ENCODE measurements at regions not wholly inside any gene's neighbourhood (a gene's known extent, or its start where the extent isn't known, plus 50 kb on each side); places are given as distances from the start of the nearest gene placed in this dataset.
"Not testable (repeated sequence)": the region's sequence is repeated elsewhere in the genome, so short reads cannot be mapped to it uniquely, and the experiment has no call there.

DNA sequence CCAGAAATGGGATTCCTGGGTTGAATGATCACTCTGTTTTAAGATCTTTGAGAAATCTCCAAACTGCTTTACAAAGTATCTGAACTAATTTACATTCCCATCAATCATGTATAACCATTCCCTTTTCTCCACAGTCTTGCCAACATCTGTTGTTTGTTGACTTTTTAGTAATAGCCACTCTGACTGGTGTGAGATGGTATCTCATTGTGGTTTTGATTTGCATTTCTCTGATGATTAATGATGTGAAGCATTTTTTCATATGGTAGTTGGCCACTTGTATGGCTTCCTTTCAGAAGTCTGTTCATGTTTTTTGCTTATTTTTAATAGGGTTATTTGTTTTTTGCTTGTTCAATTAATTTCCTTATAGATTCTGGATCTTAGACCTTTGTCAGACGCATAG lies 211.8 kb upstream of the AVPR1A start:
- Histone ChIP-seq H3K27ac (no peak overlapping the region), H3K27me3 (replicated peaks) (no peaks in the 10 kb centered on the region), H3K36me3 (replicated peaks) (no peaks in the 10 kb centered on the region), H3K4me3 (ENCODE audit: low read depth, low read length) (no peak overlapping the region)
- in situ Hi-C loops (cut with HindIII; ENCODE audit: low pct_ligation_motif_present, low sequenced_read_pairs) = no loop called here
- peak; percentile 32 for DNase-seq
- no peak for TF ChIP-seq CTCF (IDR thresholded peaks at IDR 0.05; ENCODE audit: low read depth, low read length, missing control alignments)

GRCh38 chr12:63362166-63362565 lies 211.2 kb upstream of the AVPR1A start:
- Histone ChIP-seq H3K36me3 (replicated peaks) (no peaks in the 10 kb centered on the region), H3K27me3 (replicated peaks) (no peaks in the 10 kb centered on the region), H3K4me3 (ENCODE audit: low read depth, low read length) (no peak overlapping the region), H3K27ac (no peak overlapping the region)
- DNase-seq = no peak
- no peak for TF ChIP-seq CTCF (IDR thresholded peaks at IDR 0.05; ENCODE audit: low read depth, low read length, missing control alignments)
- in situ Hi-C loops (cut with HindIII; ENCODE audit: low pct_ligation_motif_present, low sequenced_read_pairs) = no loop called here

GRCh38 chr12:63354969-63355368 lies 204.0 kb upstream of the AVPR1A start:
- Histone ChIP-seq H3K4me3 (ENCODE audit: low read depth, low read length) (no peak overlapping the region), H3K27me3 (replicated peaks) (no peaks in the 10 kb centered on the region), H3K27ac (no peak overlapping the region), H3K36me3 (replicated peaks) (no peaks in the 10 kb centered on the region)
- no peak for TF ChIP-seq CTCF (IDR thresholded peaks at IDR 0.05; ENCODE audit: low read depth, low read length, missing control alignments)
- DNase-seq = no peak
- in situ Hi-C loops (cut with HindIII; ENCODE audit: low pct_ligation_motif_present, low sequenced_read_pairs) = no loop called here

DNA sequence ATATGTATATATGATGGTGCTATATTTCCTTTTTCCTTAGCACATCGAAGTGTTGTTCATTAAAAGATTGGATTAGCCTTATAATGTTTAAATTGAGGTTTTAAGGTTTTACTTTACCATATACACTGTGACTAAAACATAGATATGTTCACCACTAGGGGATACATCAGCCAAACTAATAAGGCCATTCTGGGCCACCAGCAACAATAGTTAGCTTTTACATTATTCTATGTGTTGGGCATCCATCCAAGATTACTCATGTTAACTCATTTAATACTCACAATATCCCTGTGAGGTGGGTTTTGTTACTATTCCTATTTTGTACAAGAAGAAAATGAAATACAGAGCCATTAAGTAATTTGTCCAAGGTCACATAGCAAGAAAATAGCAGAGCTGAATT lies 202.6 kb upstream of the AVPR1A start:
- peak; percentile 29 for TF ChIP-seq CTCF (IDR thresholded peaks at IDR 0.05; ENCODE audit: low read depth, low read length, missing control alignments)
- Histone ChIP-seq H3K36me3 (replicated peaks) (no peaks in the 10 kb centered on the region), H3K27ac (no peak overlapping the region), H3K4me3 (ENCODE audit: low read depth, low read length) (no peak overlapping the region), H3K27me3 (replicated peaks) (no peaks in the 10 kb centered on the region)
- in situ Hi-C loops (cut with HindIII; ENCODE audit: low pct_ligation_motif_present, low sequenced_read_pairs) = no loop called here
- peak; percentile 56 for DNase-seq

DNA sequence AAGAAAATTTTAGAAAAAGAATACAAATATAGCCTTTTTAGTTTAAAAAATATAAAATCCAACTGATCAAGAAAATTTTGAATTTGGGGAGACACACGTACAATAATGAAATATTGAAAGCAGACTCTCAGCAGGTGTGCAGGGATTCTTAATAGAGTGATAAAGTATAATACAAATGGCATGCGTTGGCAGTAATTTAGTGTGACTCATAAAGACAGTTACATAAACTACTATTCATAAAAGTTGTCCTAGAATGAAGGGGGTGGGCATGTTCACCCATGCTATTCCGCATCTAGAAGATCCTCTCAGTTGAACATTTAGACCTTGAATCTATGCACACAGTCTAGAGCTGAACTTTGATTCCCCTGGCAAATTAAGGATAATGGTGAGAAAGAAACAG lies 200.4 kb upstream of the AVPR1A start:
- in situ Hi-C loops (cut with HindIII; ENCODE audit: low pct_ligation_motif_present, low sequenced_read_pairs) = no loop called here
- Histone ChIP-seq H3K36me3 (replicated peaks) (no peaks in the 10 kb centered on the region), H3K27me3 (replicated peaks) (no peaks in the 10 kb centered on the region), H3K27ac (no peak overlapping the region), H3K4me3 (ENCODE audit: low read depth, low read length) (no peak overlapping the region)
- no peak for DNase-seq
- no peak for TF ChIP-seq CTCF (IDR thresholded peaks at IDR 0.05; ENCODE audit: low read depth, low read length, missing control alignments)

DNA sequence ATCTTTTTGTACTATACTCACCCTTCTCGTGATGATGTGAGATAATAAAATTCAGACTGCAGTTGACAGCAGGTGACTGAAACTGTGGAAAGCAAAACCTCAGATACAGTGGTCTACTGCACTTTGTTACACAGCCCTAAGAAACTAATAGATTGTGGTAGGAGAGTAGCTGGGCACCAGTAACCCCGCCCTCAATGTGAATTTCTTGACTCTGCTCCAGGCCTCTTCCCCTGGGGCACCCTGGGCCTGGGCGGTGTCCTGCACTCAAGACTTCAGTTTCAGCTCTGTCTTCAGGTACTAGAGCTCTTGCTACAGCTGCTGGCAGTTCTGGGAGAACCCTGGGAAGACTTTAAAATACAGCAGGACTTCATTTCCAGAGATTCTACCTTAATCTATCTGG lies 197.6 kb upstream of the AVPR1A start:
- H3K36me3 ChIP-seq (replicated peaks) = no peaks in the 10 kb centered on the region
- H3K27ac ChIP-seq = no peak overlapping the region
- no peak for DNase-seq
- no peak overlapping the region for H3K4me3 ChIP-seq (ENCODE audit: low read depth, low read length)
- no peaks in the 10 kb centered on the region for H3K27me3 ChIP-seq (replicated peaks)
- TF ChIP-seq CTCF (IDR thresholded peaks at IDR 0.05; ENCODE audit: low read depth, low read length, missing control alignments) = no peak
- in situ Hi-C loops (cut with HindIII; ENCODE audit: low pct_ligation_motif_present, low sequenced_read_pairs) = no loop called here

DNA sequence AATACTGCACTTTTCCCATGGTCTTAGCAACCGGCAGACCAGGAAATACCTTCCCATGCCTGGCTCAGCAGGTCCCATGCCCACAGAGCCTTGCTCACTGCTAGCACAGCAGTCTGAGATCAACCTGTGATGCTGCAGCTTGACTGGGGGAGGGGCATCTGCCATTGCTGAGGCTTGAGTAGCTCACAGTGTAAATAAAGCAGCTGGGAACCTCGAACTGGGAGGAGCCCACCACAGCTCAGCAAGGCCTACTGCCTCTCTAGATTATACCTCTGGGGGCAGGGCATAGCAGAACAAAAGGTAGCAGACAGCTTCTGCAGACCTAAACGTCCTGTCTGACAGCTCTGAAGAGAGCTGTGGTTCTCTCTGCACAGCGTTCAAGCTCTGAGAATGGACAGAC lies 186.2 kb upstream of the AVPR1A start:
- H3K27ac ChIP-seq; H3K36me3 ChIP-seq (replicated peaks); H3K4me3 ChIP-seq (ENCODE audit: low read depth, low read length); H3K27me3 ChIP-seq (replicated peaks); in situ Hi-C loops (cut with HindIII; ENCODE audit: low pct_ligation_motif_present, low sequenced_read_pairs); DNase-seq: not testable (repeated sequence)

Data from brain microvascular endothelial cell (primary cell).